Astrocyte of the cerebellum (primary cell): ENCODE measurements at regions not wholly inside any gene's neighbourhood (a gene's known extent, or its start where the extent isn't known, plus 50 kb on each side); places are given as distances from the start of the nearest gene placed in this dataset.

ENCODE experiments used
- DNase-seq: peaks from one replicate; pipeline ENCODE4 v3.0.0-alpha.2; 2011; ENCODE audit warnings: low read depth
- H3K4me3 ChIP-seq: 2 replicates; pipeline ENCODE4 v1.5.1; 2011; ENCODE audit warnings: mild to moderate bottlenecking, low read depth, low read length, moderate library complexity
- CTCF ChIP-seq: IDR thresholded peaks from 2 replicates; pipeline ENCODE4 v1.5.1; 2012; ENCODE audit warnings: low read length, low read depth, moderate library complexity, mild to moderate bottlenecking; ENCODE audit errors: missing control alignments
- in situ Hi-C: cut with HindIII; loops from 2 replicates; pipeline ENCODE4 v1.10.0; 2017; ENCODE audit warnings: low sequenced_read_pairs

GRCh38 chr6:153931431-153931830, 107.6 kb upstream of the OPRM1 start:
- no peak for DNase-seq
- no peak for TF ChIP-seq CTCF
- in situ Hi-C loops: no loop called here
- no peak overlapping the region for H3K4me3 ChIP-seq

- DNase-seq: no peak
- in situ Hi-C loops: no loop called here
- H3K4me3 ChIP-seq: no peak overlapping the region
Observed at GRCh38 chr6:153927867-153928266, 111.2 kb upstream of the OPRM1 start.

GRCh38 chr6:153898360-153899059, 140.5 kb upstream of the OPRM1 start:
- TF ChIP-seq CTCF: no peak
- in situ Hi-C loops: no loop called here
- DNase-seq: no peak
- H3K4me3 ChIP-seq: no peak overlapping the region

More at GRCh38 chr6:153927867-153928266, 111.2 kb upstream of the OPRM1 start:
- TF ChIP-seq CTCF: no peak

- in situ Hi-C loops: no loop called here
- TF ChIP-seq CTCF: no peak
- DNase-seq: no peak
Observed at GRCh38 chr6:153882411-153882810, 156.6 kb upstream of the OPRM1 start.

GRCh38 chr6:153873541-153873940, 165.5 kb upstream of the OPRM1 start:
- no peak overlapping the region for H3K4me3 ChIP-seq
- no peak for DNase-seq
- in situ Hi-C loops: no loop called here
- no peak for TF ChIP-seq CTCF

More at GRCh38 chr6:153882411-153882810, 156.6 kb upstream of the OPRM1 start:
- H3K4me3 ChIP-seq: no peak overlapping the region

GRCh38 chr6:153872946-153873345, 166.1 kb upstream of the OPRM1 start:
- no peak overlapping the region for H3K4me3 ChIP-seq
- in situ Hi-C loops: no loop called here
- no peak for TF ChIP-seq CTCF
- peak; percentile 85 for DNase-seq
